ENCODE measurements at regions not wholly inside any gene's neighbourhood (a gene's known extent, or its start where the extent isn't known, plus 50 kb on each side); places are given as distances from the start of the nearest gene placed in this dataset.

- ChIA-PET POLR2A (ENCODE audit: partially characterized antibody) (no interaction called here), CTCF (ENCODE audit: partially characterized antibody) (no interaction called here)
- no peaks in the 10 kb centered on the region for H3K36me3 Mint-ChIP-seq
- no peaks in the 10 kb centered on the region for H3K4me1 Mint-ChIP-seq
- H3K4me3 Mint-ChIP-seq, result no peak overlapping the region
- no peak overlapping the region for H3K27ac ChIP-seq (ENCODE audit: low read depth, low read length)
- H3K4me1 ChIP-seq (ENCODE audit: insufficient read depth, low read length), result no peaks in the 10 kb centered on the region
- no peaks in the 10 kb centered on the region for H3K27me3 ChIP-seq (ENCODE audit: insufficient read depth, low read length)
- H3K9me3 Mint-ChIP-seq, result peaks cover 0 to 4% (median 0%) of the 10 kb centered on the region in 8 donors
- DNase-seq, result no peak
- no peaks in the 10 kb centered on the region for H3K27me3 Mint-ChIP-seq
- intact Hi-C loops (cut with micrococcal nuclease), result no loop called here
- no peaks in the 10 kb centered on the region for H3K36me3 ChIP-seq (ENCODE audit: insufficient read depth, low read length)
- H3K27ac Mint-ChIP-seq, result no peak overlapping the region
- no peaks in the 10 kb centered on the region for H3K9me3 ChIP-seq (ENCODE audit: control insufficient read depth in 1 of 2, low read length in 2 of 2)
- H3K4me3 ChIP-seq (ENCODE audit: low read length in 2 of 2), result no peak overlapping the region
These were observed 120.7 kb upstream of the LPAR1 start for GRCh38 chr9:111158999-111159398.

- Mint-ChIP-seq H3K36me3 (no peaks in the 10 kb centered on the region), H3K4me1 (no peaks in the 10 kb centered on the region), H3K27ac (no peak overlapping the region), H3K9me3 (peaks cover 0 to 4% (median 0%) of the 10 kb centered on the region in 8 donors), H3K27me3 (no peaks in the 10 kb centered on the region), H3K4me3 (no peak overlapping the region)
- no peak overlapping the region for H3K4me3 ChIP-seq (ENCODE audit: low read length in 2 of 2)
- no peak overlapping the region for H3K27ac ChIP-seq (ENCODE audit: low read depth, low read length)
- intact Hi-C loops (cut with micrococcal nuclease), result no loop called here
- no peak for DNase-seq
- no peaks in the 10 kb centered on the region for H3K9me3 ChIP-seq (ENCODE audit: control insufficient read depth in 1 of 2, low read length in 2 of 2)
- no peaks in the 10 kb centered on the region for H3K4me1 ChIP-seq (ENCODE audit: insufficient read depth, low read length)
- ChIA-PET POLR2A (ENCODE audit: partially characterized antibody) (no interaction called here), CTCF (ENCODE audit: partially characterized antibody) (no interaction called here)
- no peaks in the 10 kb centered on the region for H3K36me3 ChIP-seq (ENCODE audit: insufficient read depth, low read length)
- H3K27me3 ChIP-seq (ENCODE audit: insufficient read depth, low read length), result no peaks in the 10 kb centered on the region
These were observed 120.1 kb upstream of the LPAR1 start for GRCh38 chr9:111158363-111158762.

- no peaks in the 10 kb centered on the region for H3K27me3 ChIP-seq (ENCODE audit: insufficient read depth, low read length)
- no peaks in the 10 kb centered on the region for H3K4me1 Mint-ChIP-seq
- no peak overlapping the region for H3K27ac Mint-ChIP-seq
- CTCF ChIA-PET (ENCODE audit: partially characterized antibody), result no interaction called here
- intact Hi-C loops (cut with micrococcal nuclease), result no loop called here
- H3K4me3 ChIP-seq (ENCODE audit: low read length in 2 of 2), result no peak overlapping the region
- POLR2A ChIA-PET (ENCODE audit: partially characterized antibody), result no interaction called here
- DNase-seq, result no peak
- H3K27me3 Mint-ChIP-seq, result no peaks in the 10 kb centered on the region
- H3K9me3 Mint-ChIP-seq, result no peaks in the 10 kb centered on the region
- H3K4me1 ChIP-seq (ENCODE audit: insufficient read depth, low read length), result no peaks in the 10 kb centered on the region
- no peaks in the 10 kb centered on the region for H3K36me3 Mint-ChIP-seq
- no peak overlapping the region for H3K27ac ChIP-seq (ENCODE audit: low read depth, low read length)
- H3K36me3 ChIP-seq (ENCODE audit: insufficient read depth, low read length), result no peaks in the 10 kb centered on the region
- no peaks in the 10 kb centered on the region for H3K9me3 ChIP-seq (ENCODE audit: control insufficient read depth in 1 of 2, low read length in 2 of 2)
- H3K4me3 Mint-ChIP-seq, result no peak overlapping the region
These were observed 115.9 kb upstream of the LPAR1 start for GRCh38 chr9:111154081-111154562.

GRCh38 chr9:111152614-111153406, 114.5 kb upstream of the LPAR1 start:
- Mint-ChIP-seq H3K36me3 (no peaks in the 10 kb centered on the region), H3K4me1 (no peaks in the 10 kb centered on the region), H3K9me3 (peaks cover 0 to under 1% (median 0%) of the 10 kb centered on the region in 8 donors), H3K27me3 (no peaks in the 10 kb centered on the region), H3K4me3 (no peak overlapping the region), H3K27ac (no peak overlapping the region)
- CTCF ChIA-PET (ENCODE audit: partially characterized antibody), result no interaction called here
- Histone ChIP-seq H3K4me3 (ENCODE audit: low read length in 2 of 2) (no peak overlapping the region), H3K4me1 (ENCODE audit: insufficient read depth, low read length) (no peaks in the 10 kb centered on the region), H3K9me3 (ENCODE audit: control insufficient read depth in 1 of 2, low read length in 2 of 2) (no peaks in the 10 kb centered on the region), H3K36me3 (ENCODE audit: insufficient read depth, low read length) (no peaks in the 10 kb centered on the region), H3K27me3 (ENCODE audit: insufficient read depth, low read length) (no peaks in the 10 kb centered on the region), H3K27ac (ENCODE audit: low read depth, low read length) (no peak overlapping the region)
- POLR2A ChIA-PET (ENCODE audit: partially characterized antibody), result no interaction called here
- DNase-seq, result no peak
- intact Hi-C loops (cut with micrococcal nuclease), result no loop called here

DNA sequence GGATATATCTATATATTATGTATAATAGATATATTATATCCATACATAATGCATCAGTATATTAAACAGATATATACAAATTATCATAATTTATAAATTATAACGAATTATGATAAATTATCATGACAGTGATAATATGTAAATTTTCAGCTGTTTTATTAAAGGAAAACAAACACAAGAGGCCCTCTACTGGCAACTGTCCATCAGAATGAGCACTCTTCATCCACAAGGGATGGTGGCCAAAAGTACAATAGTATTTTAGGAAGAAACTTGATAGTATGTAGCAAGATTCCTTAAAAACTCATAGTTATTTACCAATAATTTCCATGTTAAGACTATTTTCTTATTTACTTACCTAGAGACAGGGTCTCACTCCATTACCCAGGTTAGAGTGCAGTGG, 113.3 kb upstream of the LPAR1 start:
- no peak overlapping the region for H3K4me3 Mint-ChIP-seq
- ChIA-PET CTCF (ENCODE audit: partially characterized antibody) (no interaction called here), POLR2A (ENCODE audit: partially characterized antibody) (no interaction called here)
- H3K27me3 Mint-ChIP-seq, result no peaks in the 10 kb centered on the region
- H3K36me3 Mint-ChIP-seq, result no peaks in the 10 kb centered on the region
- no peak overlapping the region for H3K27ac ChIP-seq (ENCODE audit: low read depth, low read length)
- no peak for DNase-seq
- intact Hi-C loops (cut with micrococcal nuclease), result no loop called here
- peaks cover 0 to 2% (median 0%) of the 10 kb centered on the region in 8 donors for H3K9me3 Mint-ChIP-seq
- no peaks in the 10 kb centered on the region for H3K4me1 Mint-ChIP-seq
- H3K27me3 ChIP-seq (ENCODE audit: insufficient read depth, low read length), result no peaks in the 10 kb centered on the region
- no peaks in the 10 kb centered on the region for H3K9me3 ChIP-seq (ENCODE audit: control insufficient read depth in 1 of 2, low read length in 2 of 2)
- no peak overlapping the region for H3K27ac Mint-ChIP-seq
- H3K36me3 ChIP-seq (ENCODE audit: insufficient read depth, low read length), result no peaks in the 10 kb centered on the region
- no peaks in the 10 kb centered on the region for H3K4me1 ChIP-seq (ENCODE audit: insufficient read depth, low read length)
- H3K4me3 ChIP-seq (ENCODE audit: low read length in 2 of 2), result no peak overlapping the region

GRCh38 chr9:111150181-111150580, 111.9 kb upstream of the LPAR1 start:
- Mint-ChIP-seq H3K9me3 (peaks cover 0 to 2% (median 0%) of the 10 kb centered on the region in 8 donors), H3K27me3 (no peaks in the 10 kb centered on the region), H3K36me3 (no peaks in the 10 kb centered on the region), H3K4me3 (no peak overlapping the region), H3K4me1 (no peaks in the 10 kb centered on the region), H3K27ac (no peak overlapping the region)
- ChIA-PET POLR2A (ENCODE audit: partially characterized antibody) (no interaction called here), CTCF (ENCODE audit: partially characterized antibody) (no interaction called here)
- no peaks in the 10 kb centered on the region for H3K4me1 ChIP-seq (ENCODE audit: insufficient read depth, low read length)
- no peaks in the 10 kb centered on the region for H3K27me3 ChIP-seq (ENCODE audit: insufficient read depth, low read length)
- H3K27ac ChIP-seq (ENCODE audit: low read depth, low read length), result no peak overlapping the region
- no peak for DNase-seq
- intact Hi-C loops (cut with micrococcal nuclease), result no loop called here
- H3K36me3 ChIP-seq (ENCODE audit: insufficient read depth, low read length), result no peaks in the 10 kb centered on the region
- no peak overlapping the region for H3K4me3 ChIP-seq (ENCODE audit: low read length in 2 of 2)
- H3K9me3 ChIP-seq (ENCODE audit: control insufficient read depth in 1 of 2, low read length in 2 of 2), result no peaks in the 10 kb centered on the region

DNA sequence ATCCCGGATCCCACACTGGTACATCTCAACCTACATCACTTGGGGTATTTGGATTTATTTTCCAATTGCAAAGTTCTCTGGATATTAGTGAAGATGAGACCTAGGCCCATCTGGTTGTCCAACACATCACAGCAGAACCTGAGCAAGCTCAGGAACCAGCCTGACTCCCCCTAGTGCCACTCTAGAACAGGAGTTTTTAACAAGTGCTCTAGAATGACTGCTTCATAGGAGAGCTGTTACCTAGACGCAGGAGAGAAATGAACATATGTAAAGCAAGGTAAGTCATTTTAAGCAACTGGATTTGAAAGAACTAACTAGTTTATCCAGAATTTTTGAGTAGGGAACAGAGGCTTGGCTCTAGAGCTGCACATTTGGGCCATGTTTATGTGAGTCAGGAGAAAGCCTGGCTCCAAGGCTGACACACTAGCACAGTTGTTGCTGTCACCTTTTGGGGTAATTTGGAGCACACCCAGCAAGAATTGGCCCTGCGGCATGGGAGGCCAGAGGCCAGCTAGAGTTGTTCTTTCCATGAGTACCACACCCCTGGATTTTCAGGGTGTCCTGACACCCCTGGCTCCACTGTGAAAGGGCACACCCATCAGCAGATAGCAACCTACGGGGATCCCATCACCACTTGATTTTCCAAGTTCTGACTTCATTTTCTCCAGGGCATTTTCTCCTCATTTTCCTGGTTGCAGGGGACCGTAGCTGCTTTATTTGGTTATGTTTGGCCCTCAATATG, 110.9 kb upstream of the LPAR1 start:
- POLR2A ChIA-PET (ENCODE audit: partially characterized antibody), result no interaction called here

More for the DNA sequence above, 110.9 kb upstream of the LPAR1 start:
- Histone ChIP-seq H3K27ac (ENCODE audit: low read depth, low read length) (no peak overlapping the region), H3K4me3 (ENCODE audit: low read length in 2 of 2) (no peak overlapping the region), H3K27me3 (ENCODE audit: insufficient read depth, low read length) (no peaks in the 10 kb centered on the region), H3K9me3 (ENCODE audit: control insufficient read depth in 1 of 2, low read length in 2 of 2) (no peaks in the 10 kb centered on the region), H3K4me1 (ENCODE audit: insufficient read depth, low read length) (no peaks in the 10 kb centered on the region), H3K36me3 (ENCODE audit: insufficient read depth, low read length) (no peaks in the 10 kb centered on the region)
- Mint-ChIP-seq H3K27me3 (no peaks in the 10 kb centered on the region), H3K4me1 (no peaks in the 10 kb centered on the region), H3K27ac (no peak overlapping the region), H3K36me3 (no peaks in the 10 kb centered on the region), H3K4me3 (no peak overlapping the region), H3K9me3 (peaks cover 0 to 2% (median 0%) of the 10 kb centered on the region in 8 donors)
- intact Hi-C loops (cut with micrococcal nuclease), result no loop called here
- no peak for DNase-seq
- CTCF ChIA-PET (ENCODE audit: partially characterized antibody), result no interaction called here
